HepG2 (cell line): ENCODE measurements at regions not wholly inside any gene's neighbourhood (a gene's known extent, or its start where the extent isn't known, plus 50 kb on each side); places are given as distances from the start of the nearest gene placed in this dataset.

Experiments used
- KLF13 ChIP-seq: sonication (generic); formaldehyde crosslinking; IDR thresholded peaks from 2 replicates; pipeline ENCODE4 v1.4.0; 2020; ENCODE audit warnings: mild to moderate bottlenecking, missing genetic modification reagents
- REL ChIP-seq: sonication (generic); formaldehyde crosslinking; conservative IDR thresholded peaks from 2 replicates; pipeline ENCODE4 v1.8.0; 2022; ENCODE audit warnings: mild to moderate bottlenecking, missing genetic modification reagents, moderate library complexity
- ZNF407 ChIP-seq: sonication (generic); formaldehyde crosslinking; IDR thresholded peaks from one replicate; pipeline ENCODE4 v1.5.1; 2020; ENCODE audit warnings: mild to moderate bottlenecking, missing genetic modification reagents; ENCODE audit errors: not compliant biosample characterization
- ZNF512B ChIP-seq: sonication (generic); formaldehyde crosslinking; IDR thresholded peaks from 2 replicates; pipeline ENCODE4 v1.5.1; 2020; ENCODE audit warnings: missing genetic modification reagents, mild to moderate bottlenecking, borderline replicate concordance
- TF ChIP-seq, protein P1 (sequence below): IDR thresholded peaks from 2 replicates; pipeline ENCODE4 v1.6.1; 2016; ENCODE audit warnings: low read depth, borderline replicate concordance

- TF ChIP-seq ZNF407 (CRISPR knock-in tag) (no peak), ZNF512B (no peak), KLF13 (CRISPR knock-in tag) (no peak), REL (CRISPR knock-in tag) (no peak)
- TF ChIP-seq, protein P1, sequence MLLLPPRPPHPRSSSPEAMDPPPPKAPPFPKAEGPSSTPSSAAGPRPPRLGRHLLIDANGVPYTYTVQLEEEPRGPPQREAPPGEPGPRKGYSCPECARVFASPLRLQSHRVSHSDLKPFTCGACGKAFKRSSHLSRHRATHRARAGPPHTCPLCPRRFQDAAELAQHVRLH, result no peak
Observed at GRCh38 chr2:16349811-16350210, 315.8 kb downstream of the CYRIA start (continued).
